Heart right ventricle (tissue), 16 donors: ENCODE measurements at regions not wholly inside any gene's neighbourhood (a gene's known extent, or its start where the extent isn't known, plus 50 kb on each side); places are given as distances from the start of the nearest gene placed in this dataset.

ENCODE experiments used
- ATAC-seq, 8 donors: fragments of 200-7000 bp; cut with Tn5 transposase; one replicate each; pipeline ENCODE4 v1.9.1; 2020; ENCODE audit warnings: mild to moderate bottlenecking in 8 of 8, moderate library complexity in 8 of 8, moderate number of reproducible peaks in 1 of 8
- DNase-seq, 2 donors: peaks; one replicate each; pipeline ENCODE4 v3.0.0-alpha.2; 2020
- H3K27ac ChIP-seq, 10 donors: fragments of 200-600 bp; sonication (generic) in 2 of 10; one replicate each; pipeline versions ENCODE4 v1.5.0 to v1.8.0; 2020 to 2022; ENCODE audit warnings: mild to moderate bottlenecking in 3 of 10
- H3K27me3 ChIP-seq, 7 donors: fragments of 200-600 bp; one replicate each; pipeline ENCODE4 v1.8.0; 2021 to 2022; ENCODE audit warnings: mild to moderate bottlenecking in 2 of 7
- H3K36me3 ChIP-seq, 9 donors: fragments of 200-600 bp; sonication (generic) in 1 of 9; one replicate each; pipeline versions ENCODE4 v1.5.0 to v1.8.0; 2020 to 2022; ENCODE audit warnings: mild to moderate bottlenecking in 2 of 9
- H3K4me1 ChIP-seq, 9 donors: fragments of 200-600 bp; sonication (generic) in 1 of 9; one replicate each; pipeline versions ENCODE4 v1.5.0 to v1.8.0; 2020 to 2022; ENCODE audit warnings: mild to moderate bottlenecking in 4 of 9
- H3K4me3 ChIP-seq, 10 donors: fragments of 200-600 bp; sonication (generic) in 2 of 10; one replicate each; pipeline versions ENCODE4 v1.5.0 to v1.8.0; 2020 to 2022; ENCODE audit warnings: mild to moderate bottlenecking in 7 of 10, moderate library complexity in 2 of 10
- H3K9me3 ChIP-seq, 11 donors: fragments of 200-600 bp in 10 of 11; sonication (generic) in 2 of 11; one replicate each; pipeline versions ENCODE4 v1.5.0 to v1.8.0; 2013 to 2022; ENCODE audit warnings: mild to moderate bottlenecking in 2 of 11, control low read depth in 1 of 11, moderate library complexity in 1 of 11
- CTCF ChIP-seq, 9 donors: fragments of 200-600 bp; sonication (generic) in 2 of 9; IDR thresholded peaks; one replicate each; pipeline versions ENCODE4 v1.5.0 to v1.8.0; 2021 to 2022; ENCODE audit warnings: antibody characterized with exemption in 9 of 9, mild to moderate bottlenecking in 5 of 9, moderate library complexity in 1 of 9
- WGBS, 2 donors: extraction: QIAGEN DNeasy Blood & Tissue Kit; methylation state at CpG; one replicate each; pipeline ENCODE4 v1.1.7; 2013; ENCODE audit warnings: inconsistent platforms in 1 of 2; 5-methylcytosine and 5-hydroxymethylcytosine counted together
- intact Hi-C, 10 donors: fragments of 100-400 bp; cut with DNase I; formaldehyde crosslinking; loops; one replicate each; pipeline versions ENCODE4 v1.11.1 to v1.14.2; 2022
- donor health status: Arrhythmogenic right ventricular cardiomyopathy.
- donor health status: ischemic (EF 13 %, LVEDD 7.1; RV severe dilation, severe dysfunction).
- donor health status: healthy with polysubstance abuse.
- donor health status: DM: no; HTN: yes; CAD: no.
- donor health status: DM: no; HTN: no; CAD: no.
- donor health status: ischemic (EF 25% LVEDD 6.9; RV normal size, moderate dysfunction).
- donor health status: ischemic (EF 25% LVEDD 5.7; RV mildly dilated, moderate dysfunction).
- donor health status: healthy.
- donor health status: DM: yes; HTN: yes; CAD: no.
- donor health status: Ischemic cardiomyopathy.
- donor health status: ischemic (EF 35%, LVEDD 5.7; RV mildly dilated, moderate dysfunction).
- donor health status: nonischemic (EF 11% LVEDD 7.7; RV severe dilation, severe dysfunction).
- donor health status: DM: yes; HTN: yes; CAD: no.
- donor health status: PGD.
- donor health status: ischemic (EF 29% LVEDD 5.4; RV normal size, mild dysfunction).
- donor health status: nonischemic (EF 23%, LVEDD 6.1; RV moderate dilation, normal function).

- WGBS, 2 donors = 54 to 63% methylated on average over 6 of the region's 6 CpGs
- TF ChIP-seq CTCF (IDR thresholded peaks at IDR 0.05) = no peak
- Histone ChIP-seq H3K36me3 (no peaks in the 10 kb centered on the region), H3K4me1 (no peaks in the 10 kb centered on the region), H3K27me3 (peaks cover 0 to 4% (median 0%) of the 10 kb centered on the region in 7 donors), H3K4me3 (no peak overlapping the region), H3K9me3 (peaks cover 0 to 5% (median 0%) of the 10 kb centered on the region in 11 donors), H3K27ac (no peak overlapping the region)
- intact Hi-C loops = no loop called here
- ATAC-seq (no peak), DNase-seq (no peak)
These were observed 343.2 kb upstream of the ONECUT1 start for GRCh38 chr15:53133255-53133850.

GRCh38 chr15:53130943-53131342 is 340.8 kb upstream of the ONECUT1 start:
- TF ChIP-seq CTCF (IDR thresholded peaks at IDR 0.05) = no peak
- intact Hi-C loops = no loop called here
- no peak for ATAC-seq
- no peaks in the 10 kb centered on the region for H3K4me1 ChIP-seq
- H3K27ac ChIP-seq = no peak overlapping the region
- 95 to 98% methylated on average over 3 of the region's 3 CpGs for WGBS, 2 donors
- peaks cover 0 to 4% (median 0%) of the 10 kb centered on the region in 7 donors for H3K27me3 ChIP-seq
- peaks cover 0 to 5% (median 0%) of the 10 kb centered on the region in 11 donors for H3K9me3 ChIP-seq
- no peak for DNase-seq
- H3K36me3 ChIP-seq = no peaks in the 10 kb centered on the region
- no peak overlapping the region for H3K4me3 ChIP-seq

- H3K27me3 ChIP-seq = peaks cover 0 to 4% (median 0%) of the 10 kb centered on the region in 7 donors
- H3K36me3 ChIP-seq = no peaks in the 10 kb centered on the region
- H3K4me3 ChIP-seq = no peak overlapping the region
- DNase-seq (no peak), ATAC-seq (no peak)
- intact Hi-C loops = no loop called here
- TF ChIP-seq CTCF (IDR thresholded peaks at IDR 0.05) = no peak
- 41 to 47% methylated on average over 12 of the region's 12 CpGs for WGBS, 2 donors
- H3K4me1 ChIP-seq = no peaks in the 10 kb centered on the region
- no peak overlapping the region for H3K27ac ChIP-seq
- H3K9me3 ChIP-seq = no peaks in the 10 kb centered on the region
These were observed 339.2 kb upstream of the ONECUT1 start for GRCh38 chr15:53129121-53129904.

- no peak for TF ChIP-seq CTCF (IDR thresholded peaks at IDR 0.05)
- intact Hi-C loops = no loop called here
- WGBS, 2 donors = 10 to 11% methylated on average over 5 of the region's 5 CpGs
These were observed 338.5 kb upstream of the ONECUT1 start for GRCh38 chr15:53128652-53129051.

More at GRCh38 chr15:53128652-53129051, 338.5 kb upstream of the ONECUT1 start:
- Histone ChIP-seq H3K27ac (no peak overlapping the region), H3K4me1 (no peaks in the 10 kb centered on the region), H3K4me3 (no peak overlapping the region), H3K27me3 (peaks cover 0 to 4% (median 0%) of the 10 kb centered on the region in 7 donors), H3K36me3 (no peaks in the 10 kb centered on the region), H3K9me3 (no peaks in the 10 kb centered on the region)
- DNase-seq (no peak), ATAC-seq (no peak)
